B cell (primary cell): ENCODE measurements at regions not wholly inside any gene's neighbourhood (a gene's known extent, or its start where the extent isn't known, plus 50 kb on each side); places are given as distances from the start of the nearest gene placed in this dataset.

Experiments used
- CTCF ChIP-seq: fragments of 200-600 bp; IDR thresholded peaks from one replicate; pipeline ENCODE4 v1.8.0; 2022; ENCODE audit warnings: antibody characterized with exemption, mild to moderate bottlenecking
- EZH2 ChIP-seq: IDR thresholded peaks from 2 replicates; pipeline ENCODE4 v1.6.1; 2012; ENCODE audit warnings: borderline replicate concordance, low read depth, mild to moderate bottlenecking, moderate library complexity, low read length; ENCODE audit not compliant: insufficient read depth, poor library complexity, severe bottlenecking

- no peak for TF ChIP-seq CTCF
- no peak for TF ChIP-seq EZH2
Measured at GRCh38 chr13:76778853-76779252, 107.4 kb downstream of the KCTD12 start.
